Ascending aorta (tissue), 2 donors: ENCODE measurements at regions not wholly inside any gene's neighbourhood (a gene's known extent, or its start where the extent isn't known, plus 50 kb on each side); places are given as distances from the start of the nearest gene placed in this dataset.
A peak's percentile ranks its signal among the peaks of the same experiment; 100 is the strongest.

Experiments used
- DNase-seq, 2 donors: peaks; one replicate each; pipeline ENCODE4 v3.0.0-alpha.2; 2019; ENCODE audit warnings: low spot score in 2 of 2
- H3K27ac ChIP-seq, 2 donors: fragments of 200-600 bp; sonication (generic); one replicate each; pipeline ENCODE4 v1.5.1; 2016 to 2017; ENCODE audit warnings: mild to moderate bottlenecking in 1 of 2
- H3K27me3 ChIP-seq: fragments of 200-600 bp; sonication (generic); one replicate; pipeline ENCODE4 v1.5.1; 2017
- H3K36me3 ChIP-seq, 2 donors: fragments of 200-600 bp; sonication (generic); one replicate each; pipeline ENCODE4 v1.5.1; 2016
- H3K4me1 ChIP-seq, 2 donors: fragments of 200-600 bp; sonication (generic); one replicate each; pipeline ENCODE4 v1.5.1; 2016 to 2017; ENCODE audit warnings: mild to moderate bottlenecking in 1 of 2
- H3K4me3 ChIP-seq, 2 donors: fragments of 200-600 bp; sonication (generic); one replicate each; pipeline ENCODE4 v1.5.1; 2016 to 2017; ENCODE audit warnings: mild to moderate bottlenecking in 1 of 2
- H3K9me3 ChIP-seq, 2 donors: fragments of 200-600 bp; sonication (generic); one replicate each; pipeline ENCODE4 v1.5.1; 2016
- CTCF ChIP-seq, 3 experiments: fragments of 200-600 bp in 2 of 3; fragments of 450-650 bp in 1 of 3; sonication (generic) in 2 of 3; IDR thresholded peaks; one replicate each; pipeline ENCODE4 v1.5.1; 2016 to 2019; ENCODE audit warnings: antibody characterized with exemption in 3 of 3, mild to moderate bottlenecking in 1 of 3, moderate library complexity in 1 of 3
- intact Hi-C: fragments of 100-400 bp; cut with DNase I; formaldehyde crosslinking; loops from one replicate; pipeline ENCODE4 v1.15.1; 2023

GRCh38 chr21:41689289-41689583 is 77.6 kb downstream of the RIPK4 start:
- Histone ChIP-seq H3K27ac (no peak overlapping the region), H3K4me3 (no peak overlapping the region), H3K9me3 (no peaks in the 10 kb centered on the region), H3K27me3 (no peaks in the 10 kb centered on the region), H3K4me1 (no peaks in the 10 kb centered on the region), H3K36me3 (no peaks in the 10 kb centered on the region)
- intact Hi-C loops = no loop called here
- TF ChIP-seq CTCF (IDR thresholded peaks at IDR 0.05) = no peak
- no peak for DNase-seq

- Histone ChIP-seq H3K4me3 (no peak overlapping the region), H3K27ac (no peak overlapping the region), H3K36me3 (no peaks in the 10 kb centered on the region), H3K4me1 (no peaks in the 10 kb centered on the region), H3K9me3 (no peaks in the 10 kb centered on the region), H3K27me3 (no peaks in the 10 kb centered on the region)
- intact Hi-C loops = no loop called here
- no peak for DNase-seq
- no peak for TF ChIP-seq CTCF (IDR thresholded peaks at IDR 0.05)
Observed at GRCh38 chr21:41687633-41688032, 79.2 kb downstream of the RIPK4 start.

GRCh38 chr21:41686664-41687063 is 80.2 kb downstream of the RIPK4 start:
- H3K4me3 ChIP-seq = no peak overlapping the region
- H3K9me3 ChIP-seq = no peaks in the 10 kb centered on the region
- intact Hi-C loops = no loop called here
- no peak for DNase-seq
- H3K27me3 ChIP-seq = no peaks in the 10 kb centered on the region
- H3K27ac ChIP-seq = no peak overlapping the region
- no peaks in the 10 kb centered on the region for H3K4me1 ChIP-seq
- no peaks in the 10 kb centered on the region for H3K36me3 ChIP-seq
- TF ChIP-seq CTCF (IDR thresholded peaks at IDR 0.05) = no peak

GRCh38 chr21:41685511-41686149 is 81.2 kb downstream of the RIPK4 start:
- intact Hi-C loops = no loop called here
- Histone ChIP-seq H3K36me3 (no peaks in the 10 kb centered on the region), H3K9me3 (no peaks in the 10 kb centered on the region), H3K27ac (no peak overlapping the region), H3K4me3 (no peak overlapping the region), H3K4me1 (no peaks in the 10 kb centered on the region), H3K27me3 (no peaks in the 10 kb centered on the region)
- no peak for DNase-seq
- no peak for TF ChIP-seq CTCF (IDR thresholded peaks at IDR 0.05)

GRCh38 chr21:41684381-41685245 is 82.2 kb downstream of the RIPK4 start:
- Histone ChIP-seq H3K36me3 (no peaks in the 10 kb centered on the region), H3K27ac (peak overlapping the region in 1 of 2 donors; percentile 27), H3K9me3 (no peaks in the 10 kb centered on the region), H3K4me1 (no peaks in the 10 kb centered on the region), H3K27me3 (no peaks in the 10 kb centered on the region), H3K4me3 (no peak overlapping the region)
- TF ChIP-seq CTCF (IDR thresholded peaks at IDR 0.05) = no peak
- DNase-seq = no peak
- intact Hi-C loops = no loop called here
